ENCODE measurements at regions not wholly inside any gene's neighbourhood (a gene's known extent, or its start where the extent isn't known, plus 50 kb on each side); places are given as distances from the start of the nearest gene placed in this dataset.
"Not testable (repeated sequence)": the region's sequence is repeated elsewhere in the genome, so short reads cannot be mapped to it uniquely, and the experiment has no call there.

DNA sequence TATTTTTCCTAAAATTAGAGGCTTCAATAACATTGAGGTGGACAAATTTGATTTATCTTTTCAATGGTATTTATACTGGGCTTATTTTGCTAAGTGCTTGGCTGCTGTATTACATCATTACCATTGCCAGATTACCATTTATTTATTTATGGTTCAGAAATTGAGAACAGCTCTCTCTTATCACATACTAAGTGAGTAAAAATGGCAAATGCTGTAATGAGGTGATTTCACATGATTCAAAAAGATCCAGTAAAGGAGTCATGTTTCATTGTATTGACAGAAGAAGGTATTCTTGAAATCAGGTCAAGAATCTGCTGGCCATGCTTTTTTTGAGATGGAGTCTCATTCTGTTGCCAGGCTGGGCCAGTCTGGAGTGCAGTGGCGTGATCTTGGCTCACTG lies 322.6 kb downstream of the KIF20B start:
- no peak for DNase-seq (ENCODE audit: low read depth in 2 of 2)

DNA sequence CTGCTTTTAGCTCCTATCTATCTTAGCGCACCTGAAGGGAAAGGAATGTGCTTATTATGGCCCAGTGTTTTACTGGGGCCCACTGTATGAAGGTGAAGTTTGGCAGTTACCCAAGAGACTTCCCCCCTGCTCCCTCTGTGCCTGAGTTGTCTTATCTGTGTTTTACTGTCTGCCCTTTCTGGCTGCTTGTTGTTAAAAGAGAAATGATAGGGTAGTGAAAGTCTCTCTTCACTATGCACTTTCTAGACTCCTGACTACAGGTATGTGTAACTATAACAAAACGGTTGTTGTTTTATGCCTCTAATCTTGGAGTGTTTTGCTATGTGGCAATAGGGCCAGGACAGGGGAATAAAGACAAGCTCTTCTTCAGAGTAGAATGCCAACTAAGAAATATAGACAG lies 326.9 kb downstream of the KIF20B start:
- no peak for DNase-seq (ENCODE audit: low read depth in 2 of 2)

DNA sequence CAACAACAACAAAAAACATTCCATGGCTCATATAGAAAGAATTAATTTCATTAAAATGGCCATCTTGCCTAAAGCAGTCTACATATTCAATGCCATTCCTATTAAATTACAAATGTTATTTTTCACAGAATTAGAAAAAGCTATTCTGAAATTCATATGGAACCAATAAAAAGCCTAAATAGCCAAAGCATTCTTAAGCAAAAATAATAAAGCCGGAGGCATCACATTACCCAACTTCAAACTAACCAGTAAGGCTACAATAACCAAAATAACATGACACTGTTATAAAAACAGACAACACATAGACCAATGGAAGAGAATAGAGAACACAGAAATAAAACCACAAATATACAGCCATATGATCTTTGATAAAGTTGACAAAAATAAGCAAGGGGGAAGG lies 330.4 kb downstream of the KIF20B start:
- no peak for DNase-seq (ENCODE audit: low read depth in 2 of 2)

DNA sequence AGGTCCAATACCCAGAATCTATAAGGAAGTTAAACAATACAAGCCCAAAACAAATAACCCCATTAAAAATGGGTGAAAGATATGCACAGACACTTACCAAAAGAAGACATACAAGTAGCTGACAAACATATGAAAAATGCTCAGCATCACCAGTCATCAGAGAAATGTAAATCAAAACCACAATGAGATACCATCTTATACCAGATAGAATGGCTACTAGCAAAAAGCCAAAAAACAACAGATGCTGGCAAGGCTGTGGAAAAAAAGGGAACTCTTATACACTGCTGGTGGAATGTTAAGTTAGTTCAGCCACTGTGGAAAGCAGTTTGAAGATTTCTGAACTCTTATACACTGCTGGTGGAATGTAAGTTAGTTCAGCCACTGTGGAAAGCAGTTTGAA lies 331.1 kb downstream of the KIF20B start:
- no peak for DNase-seq (ENCODE audit: low read depth in 2 of 2)

DNA sequence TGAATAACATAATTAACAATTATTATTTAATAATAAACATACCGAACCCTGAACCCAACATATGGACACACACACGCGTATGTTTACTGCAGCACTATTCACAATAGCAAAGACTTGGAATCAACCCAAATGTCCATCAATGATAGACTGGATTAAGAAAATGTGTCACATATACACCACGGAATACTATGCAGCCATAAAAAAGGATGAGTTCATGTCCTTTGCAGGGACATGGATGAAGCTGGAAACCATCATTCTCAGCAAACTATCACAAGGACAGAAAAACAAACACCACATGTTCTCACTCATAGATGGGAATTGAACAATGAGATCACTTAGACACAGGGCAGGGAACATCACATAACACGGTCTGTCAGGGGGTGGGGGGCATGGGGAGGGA lies 333.5 kb downstream of the KIF20B start:
- DNase-seq (ENCODE audit: low read depth in 2 of 2), result not testable (repeated sequence)

DNA sequence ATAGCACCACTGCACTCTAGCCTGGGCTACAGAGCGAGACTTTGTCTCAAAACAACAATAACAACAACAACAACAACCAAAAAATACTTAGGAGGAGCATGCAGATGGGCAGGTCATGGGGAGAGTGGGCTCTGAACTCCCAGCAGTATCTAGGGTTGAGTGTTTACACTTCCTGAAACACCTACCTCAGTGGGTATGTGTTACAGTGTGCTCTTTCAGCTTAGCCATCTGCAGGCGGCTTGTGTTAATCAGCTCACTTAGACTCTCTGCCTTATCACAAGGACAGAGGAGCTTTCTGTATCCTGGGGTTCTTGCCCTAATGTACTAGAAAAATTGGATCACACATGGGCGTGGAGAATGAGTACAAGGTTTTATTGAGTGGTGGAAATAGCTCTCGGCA lies 340.2 kb downstream of the KIF20B start:
- no peak for DNase-seq (ENCODE audit: low read depth in 2 of 2)

DNA sequence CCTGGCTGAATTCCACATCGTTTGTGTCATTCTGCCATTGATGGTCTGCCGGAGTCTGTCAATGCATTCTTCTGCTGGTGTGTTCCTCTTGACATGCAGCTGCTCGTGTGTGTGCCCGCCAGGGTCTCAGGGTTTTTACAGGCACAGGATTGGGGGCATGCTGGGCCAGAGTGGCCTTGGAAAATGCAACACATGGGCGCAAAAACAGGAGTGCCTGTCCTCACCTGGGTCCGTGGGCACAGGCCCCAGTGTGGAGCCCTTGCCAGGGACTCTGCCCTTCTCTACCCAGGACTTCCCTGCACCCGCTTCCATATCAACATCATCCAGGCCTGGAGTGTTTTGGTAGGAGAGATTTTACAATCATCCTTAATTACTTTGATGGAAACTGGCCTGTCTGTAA lies 340.7 kb downstream of the KIF20B start:
- DNase-seq (ENCODE audit: low read depth in 2 of 2), result no peak

DNA sequence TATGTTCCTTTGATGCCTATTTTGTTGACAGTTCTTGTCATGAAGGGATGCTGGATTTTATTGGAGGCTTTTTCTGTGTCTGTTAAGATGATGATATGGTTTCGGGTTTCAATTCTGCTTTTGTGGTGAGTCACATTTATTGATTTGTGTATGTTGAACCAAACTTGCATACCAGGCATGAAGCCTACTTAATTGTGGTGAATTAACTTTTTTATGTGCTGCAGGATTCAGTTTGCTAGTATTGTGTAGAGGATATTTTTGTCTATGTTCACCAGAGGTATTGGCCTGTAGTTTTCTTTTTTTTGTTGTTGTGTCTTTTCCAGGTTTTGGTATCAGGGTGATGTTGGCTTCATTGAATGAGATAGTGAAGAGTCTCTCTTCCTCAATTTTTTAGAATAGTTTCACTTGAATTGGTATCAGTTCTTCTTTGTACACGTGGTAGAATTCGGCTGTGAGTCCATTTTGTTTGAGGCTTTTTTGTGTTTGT lies 345.9 kb downstream of the KIF20B start:
- no peak for DNase-seq (ENCODE audit: low read depth in 2 of 2)

DNA sequence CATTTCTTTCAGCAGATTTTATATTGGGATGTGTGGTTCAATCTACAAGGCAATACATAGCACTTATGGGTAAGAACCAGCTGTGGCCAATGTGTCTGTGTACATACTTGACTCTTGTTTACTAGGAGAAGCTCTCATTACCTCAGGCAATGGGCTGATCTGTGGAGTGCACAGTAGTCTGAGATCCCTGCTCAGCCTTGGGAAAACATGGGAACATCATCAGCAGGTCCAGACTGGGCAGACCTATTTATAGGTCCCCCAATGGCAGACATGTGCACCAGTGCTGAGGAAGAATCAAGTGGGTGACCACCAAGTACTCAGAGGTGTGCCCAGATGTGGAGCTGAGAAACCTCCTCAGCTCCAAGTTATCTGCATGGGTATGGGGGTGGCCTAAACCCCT lies 349.7 kb downstream of the KIF20B start:
- DNase-seq (ENCODE audit: low read depth in 2 of 2), result no peak

DNA sequence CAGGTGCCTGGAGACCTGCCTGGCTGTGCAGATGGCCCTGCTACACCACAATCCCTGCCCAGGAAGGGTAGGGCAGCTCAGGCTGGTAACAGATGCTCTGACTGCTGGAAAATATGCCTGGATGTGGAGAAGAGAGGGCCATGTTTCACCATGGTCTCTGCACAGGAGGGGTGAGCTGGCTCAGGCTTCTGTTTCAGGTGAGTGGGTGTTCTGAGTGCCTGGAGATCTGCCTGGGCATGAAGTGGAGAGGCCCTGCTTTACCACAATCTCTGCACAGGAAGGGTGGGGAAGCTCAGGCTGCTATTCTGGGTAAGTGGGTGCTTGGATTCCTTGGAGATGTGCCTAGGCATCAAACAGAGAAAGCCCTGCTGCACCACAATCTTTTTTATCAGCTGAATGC lies 350.1 kb downstream of the KIF20B start:
- DNase-seq (ENCODE audit: low read depth in 2 of 2), result no peak

DNA sequence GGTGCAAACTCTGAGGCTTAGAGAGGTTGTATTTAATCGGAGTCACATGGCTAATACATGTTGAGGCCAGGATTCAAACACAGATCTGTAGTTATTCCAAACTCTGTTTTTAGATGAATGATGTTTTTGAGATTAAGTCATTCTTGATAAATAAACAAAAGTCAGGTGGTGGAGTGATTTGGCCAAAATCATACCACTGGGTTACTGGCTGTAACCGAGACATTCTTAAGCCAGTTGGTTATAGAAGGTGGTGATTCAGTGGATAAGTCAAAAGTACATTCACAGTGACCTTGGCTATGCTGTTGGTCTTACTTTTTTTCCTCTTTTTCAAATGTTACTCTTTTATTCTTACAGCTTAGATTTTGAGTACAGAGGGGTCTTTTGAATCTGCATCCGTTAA lies 361.4 kb downstream of the KIF20B start:
- no peak for DNase-seq (ENCODE audit: low read depth in 2 of 2)

DNA sequence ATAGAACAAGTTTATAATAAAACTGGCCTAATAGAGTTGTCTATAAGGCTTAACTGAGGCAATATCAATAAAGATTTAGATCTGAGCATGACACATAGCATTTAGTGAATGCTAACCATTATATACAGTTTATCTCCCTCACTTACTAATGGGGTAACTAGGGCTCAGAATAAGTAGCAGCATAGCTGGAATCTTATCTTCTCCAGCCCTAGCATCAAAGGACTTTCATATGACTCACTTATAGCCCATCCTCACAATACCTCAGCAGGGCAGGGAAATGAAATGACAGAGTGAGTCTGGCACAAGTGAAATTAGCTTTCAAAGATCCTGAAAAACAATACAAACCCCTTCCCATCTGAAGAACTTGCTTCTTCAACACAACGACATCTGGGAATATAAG lies 362.9 kb downstream of the KIF20B start:
- DNase-seq (ENCODE audit: low read depth in 2 of 2), result no peak

DNA sequence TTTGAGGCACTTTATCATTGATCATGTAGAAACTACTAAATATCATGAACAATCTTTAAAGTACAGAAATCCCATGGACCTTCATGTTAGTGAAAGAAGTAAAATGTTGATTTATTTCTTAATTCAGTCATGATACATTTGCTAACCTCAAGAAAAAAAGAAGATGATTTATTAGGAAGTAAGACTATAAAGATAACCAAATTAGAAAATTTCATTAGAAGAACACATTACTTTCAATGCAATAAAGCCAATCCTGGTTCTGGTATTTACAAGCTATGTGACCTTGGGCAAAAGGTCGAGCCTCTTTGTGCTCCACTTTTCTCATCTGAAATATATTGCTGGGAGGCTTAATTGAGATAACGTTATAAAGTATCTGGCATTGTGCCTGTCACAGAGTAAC lies 365.0 kb downstream of the KIF20B start:
- DNase-seq (ENCODE audit: low read depth in 2 of 2), result no peak

DNA sequence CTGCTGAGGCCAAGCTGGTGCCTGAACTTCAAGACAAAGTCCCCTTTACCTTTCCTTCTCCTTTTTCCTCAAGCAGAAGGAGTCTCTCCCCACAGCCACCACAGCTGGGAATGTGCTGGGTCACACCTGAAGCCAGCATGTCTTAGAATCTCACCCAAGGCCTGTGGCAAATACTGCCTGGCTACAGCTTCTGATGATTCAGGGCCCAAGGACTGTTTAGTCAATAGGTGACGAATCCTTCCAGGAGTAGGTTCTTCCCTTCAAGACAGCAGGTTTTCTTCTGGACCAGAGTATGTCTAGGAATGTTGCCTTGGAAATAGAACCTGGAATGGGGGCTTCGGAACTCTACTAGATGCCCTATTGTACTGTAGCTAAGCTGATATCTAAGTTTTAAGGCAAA lies 374.6 kb downstream of the KIF20B start:
- DNase-seq (ENCODE audit: low read depth in 2 of 2), result no peak

DNA sequence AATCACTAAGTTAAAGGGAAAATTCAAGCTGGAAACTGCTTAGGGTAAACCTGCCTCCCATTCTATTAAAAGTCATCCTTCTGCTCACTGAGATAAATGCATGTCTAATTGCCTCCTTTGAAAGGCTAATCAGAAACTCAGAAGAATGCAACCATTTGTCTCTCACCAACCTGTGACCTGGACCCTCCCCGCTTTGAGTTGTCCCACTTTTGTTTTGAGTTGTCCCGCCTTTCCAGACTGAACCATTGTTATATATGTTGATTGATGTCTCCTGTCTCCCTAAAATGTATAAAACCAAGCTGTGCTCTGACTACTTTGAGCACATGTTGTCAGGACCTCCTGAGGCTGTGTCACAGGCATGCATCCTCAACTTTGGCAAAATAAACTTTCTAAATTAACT lies 378.4 kb downstream of the KIF20B start:
- DNase-seq (ENCODE audit: low read depth in 2 of 2), result no peak

DNA sequence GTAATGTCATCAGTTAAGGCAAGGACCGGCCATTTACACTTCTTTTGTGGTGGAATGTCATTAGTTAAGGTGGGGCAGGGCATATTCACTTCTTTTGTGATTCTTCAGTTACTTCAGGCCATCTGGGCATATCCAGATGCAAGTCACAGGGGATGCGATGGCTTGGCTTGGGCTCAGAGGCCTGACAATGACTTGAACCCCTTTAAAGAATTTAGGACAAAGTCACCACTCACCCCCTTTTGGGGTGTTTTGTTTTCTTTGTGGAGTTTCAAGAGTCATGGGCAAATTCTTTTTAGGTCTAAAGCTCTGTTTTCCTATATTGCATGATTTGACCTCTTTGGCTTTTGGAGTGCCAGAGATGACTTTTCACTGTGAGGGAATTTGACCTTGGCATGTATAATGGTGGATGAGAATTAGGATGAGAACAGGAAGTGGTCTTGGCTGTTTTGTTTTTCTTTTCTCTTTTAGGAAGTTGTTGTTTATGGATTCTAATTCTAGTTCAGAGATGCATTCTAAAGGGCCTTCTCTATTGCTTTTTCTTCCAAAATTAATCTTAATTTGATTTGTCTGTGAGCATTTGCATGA lies 385.3 kb downstream of the KIF20B start:
- DNase-seq (ENCODE audit: low read depth in 2 of 2), result not testable (repeated sequence)

DNA sequence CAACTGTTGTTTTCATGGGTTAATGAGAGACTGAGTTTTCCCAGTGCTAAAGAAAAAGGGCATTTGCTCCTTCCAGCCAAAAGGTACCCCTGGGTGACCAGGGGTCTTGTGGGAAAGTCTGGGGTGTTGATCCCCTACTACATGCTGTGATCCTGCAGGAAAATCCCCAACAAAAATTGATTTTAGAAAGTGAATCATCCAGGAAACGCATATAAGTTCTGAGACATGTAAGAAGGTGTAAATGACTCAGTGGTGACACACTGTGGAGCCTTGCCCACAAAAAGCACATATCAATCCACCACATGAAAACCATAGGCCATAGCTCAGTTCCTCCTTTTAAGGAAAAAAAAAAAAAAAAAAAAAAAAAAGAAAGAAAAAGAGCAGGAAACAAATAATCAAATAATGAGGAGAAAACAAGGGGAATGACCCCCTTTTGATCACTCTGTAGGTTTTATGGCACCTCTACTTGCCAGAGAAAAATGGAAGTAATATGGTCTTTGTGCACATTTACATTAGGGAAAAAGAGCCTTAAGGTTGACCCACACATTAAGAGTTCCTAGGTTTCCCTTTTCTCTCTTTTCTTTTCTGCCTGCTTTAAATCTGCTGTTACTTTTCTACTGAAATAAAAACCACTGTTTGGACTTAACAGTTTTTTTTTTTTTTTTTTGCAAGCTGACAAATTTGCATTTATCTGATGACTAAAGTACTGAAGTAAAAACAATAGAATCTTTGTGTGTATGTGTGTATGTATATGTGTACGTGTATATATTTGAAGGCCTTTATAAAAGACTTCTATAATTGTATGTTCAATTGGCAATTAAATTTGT lies 386.0 kb downstream of the KIF20B start:
- no peak for DNase-seq (ENCODE audit: low read depth in 2 of 2)

DNA sequence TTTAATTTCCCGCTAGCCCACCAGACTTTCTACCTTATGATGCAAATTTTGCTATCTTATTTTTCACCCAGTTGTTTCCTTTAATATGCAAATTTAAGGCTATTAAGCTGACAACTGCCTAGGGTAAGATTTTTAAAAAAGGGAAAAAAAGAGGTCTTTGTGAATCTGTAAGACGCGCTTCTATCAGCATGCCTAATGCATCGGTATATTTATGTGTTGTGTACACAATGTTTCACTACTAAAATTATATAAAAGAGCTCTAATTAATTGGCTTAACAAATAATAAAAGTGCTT lies 386.6 kb downstream of the KIF20B start:
- no peak for DNase-seq (ENCODE audit: low read depth in 2 of 2)

DNA sequence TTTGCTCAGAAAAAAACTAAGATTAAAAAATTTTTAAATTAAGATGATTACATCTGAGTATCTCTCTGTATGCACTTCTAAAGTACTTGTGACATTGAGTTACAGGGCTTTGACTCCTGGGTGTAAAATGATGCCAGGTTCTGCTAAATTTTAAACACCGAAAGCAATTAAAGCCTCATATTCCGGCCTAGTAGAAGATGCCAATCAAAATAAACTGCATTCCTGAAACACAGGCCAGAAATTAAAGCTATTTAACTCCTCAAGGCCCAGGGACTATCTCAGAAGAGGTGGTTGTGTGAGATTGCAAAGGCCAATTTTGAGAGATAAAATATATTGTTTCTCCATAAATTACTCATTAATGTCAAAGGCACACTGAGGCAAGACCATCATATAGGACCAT lies 388.3 kb downstream of the KIF20B start:
- DNase-seq (ENCODE audit: low read depth in 2 of 2), result no peak

DNA sequence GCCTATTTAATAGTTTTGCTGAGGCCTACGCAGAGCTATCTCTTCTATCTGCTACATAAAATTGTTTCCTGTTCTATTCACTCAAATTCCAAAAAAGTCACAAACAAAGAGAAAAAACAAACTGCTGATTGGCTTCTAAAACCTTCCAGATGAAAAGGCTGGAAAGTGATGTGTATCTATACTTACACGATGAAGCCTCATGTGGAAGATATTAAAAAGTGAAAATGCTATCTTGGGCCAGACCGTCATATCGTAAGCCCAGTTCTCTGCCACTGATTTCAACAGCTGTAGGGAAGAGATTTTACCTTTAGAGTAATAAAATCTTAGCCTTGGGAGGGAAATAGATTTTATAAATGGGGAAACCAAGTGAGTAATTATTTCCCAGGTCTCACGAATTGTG lies 394.8 kb downstream of the KIF20B start:
- no peak for DNase-seq (ENCODE audit: low read depth in 2 of 2)

DNA sequence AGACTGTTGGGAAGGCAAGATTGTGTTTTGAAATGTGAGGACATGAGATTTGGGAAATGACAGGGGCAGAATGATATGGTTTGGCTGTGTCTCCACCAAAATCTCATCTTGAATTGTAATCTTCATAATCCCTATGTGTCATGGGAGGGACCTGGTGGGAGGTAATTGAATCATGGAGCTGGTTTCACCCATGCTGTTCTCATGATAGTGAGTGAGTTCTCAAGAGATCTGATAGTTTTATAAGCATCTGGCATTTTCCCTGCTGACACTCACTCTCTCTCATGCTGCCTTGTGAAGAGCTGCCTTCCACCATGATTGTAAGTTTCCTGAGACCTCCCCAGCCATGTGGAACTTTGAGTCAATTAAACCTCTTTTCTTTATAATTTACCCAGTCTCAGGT lies 406.2 kb downstream of the KIF20B start:
- not testable (repeated sequence) for DNase-seq (ENCODE audit: low read depth in 2 of 2)

DNA sequence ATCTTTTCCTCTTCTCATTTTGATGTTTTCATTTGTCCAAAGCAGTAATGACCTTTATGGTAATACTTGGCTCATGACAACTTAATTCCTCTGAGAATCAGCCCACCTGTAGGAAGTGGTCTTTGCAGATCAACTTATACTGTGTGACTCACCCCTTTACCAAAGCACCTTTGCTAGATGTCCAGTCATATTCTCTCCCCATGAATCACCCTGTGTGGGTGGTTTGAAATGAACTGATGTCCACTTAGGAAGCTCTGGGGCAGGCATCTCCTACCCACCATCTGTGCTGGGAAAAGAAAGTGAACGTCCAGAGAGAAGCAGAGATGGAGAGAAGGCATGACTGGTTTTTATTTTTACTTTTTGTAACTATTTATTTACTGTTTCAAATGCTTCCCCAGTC lies 410.3 kb downstream of the KIF20B start:
- no peak for DNase-seq (ENCODE audit: low read depth in 2 of 2)

DNA sequence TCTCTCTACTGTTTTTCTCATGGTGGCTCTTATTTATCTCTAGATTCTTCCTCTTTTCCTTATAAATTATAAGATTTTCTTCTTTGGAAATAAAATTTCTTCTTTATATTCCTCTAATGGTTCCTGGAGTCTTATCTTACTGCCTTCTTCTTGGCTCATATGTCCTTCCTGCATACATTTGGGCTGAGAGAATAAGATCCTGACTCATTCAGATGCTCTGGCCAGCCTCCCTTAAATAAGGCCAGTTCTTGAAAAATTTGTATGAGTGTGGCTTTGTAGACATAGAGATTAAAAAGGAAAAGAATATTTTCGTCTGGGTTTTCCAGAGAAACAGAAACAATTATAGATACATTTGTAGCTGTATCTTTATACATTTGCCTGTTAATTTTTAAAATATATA lies 411.3 kb downstream of the KIF20B start:
- no peak for DNase-seq (ENCODE audit: low read depth in 2 of 2)

DNA sequence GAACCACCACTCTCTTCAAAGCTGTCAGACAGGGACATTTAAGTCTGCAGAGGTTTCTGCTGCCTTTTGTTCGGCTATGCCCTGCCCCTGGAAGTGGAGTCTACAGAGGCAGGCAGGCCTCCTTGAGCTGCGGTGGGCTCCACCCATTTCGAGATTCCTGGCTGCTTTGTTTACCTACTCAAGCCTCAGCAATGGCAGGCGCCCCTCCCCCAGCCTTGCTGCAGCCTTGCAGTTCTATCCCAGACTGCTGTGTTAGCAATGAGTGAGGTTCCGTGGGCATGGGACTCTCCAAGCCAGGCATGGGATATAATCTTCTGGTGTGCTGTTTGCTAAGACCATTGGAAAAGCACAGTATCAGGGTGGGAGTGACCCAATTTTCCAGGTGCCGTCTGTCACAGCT lies 417.2 kb downstream of the KIF20B start:
- not testable (repeated sequence) for DNase-seq (ENCODE audit: low read depth in 2 of 2)
